Lower leg skin (tissue), 3 donors: ENCODE measurements at regions not wholly inside any gene's neighbourhood (a gene's known extent, or its start where the extent isn't known, plus 50 kb on each side); places are given as distances from the start of the nearest gene placed in this dataset.

Experiments
- CTCF ChIP-seq, 3 donors: fragments of 450-650 bp; IDR thresholded peaks; one replicate each; pipeline ENCODE4 v1.5.1; 2016; ENCODE audit warnings: antibody characterized with exemption in 3 of 3, mild to moderate bottlenecking in 3 of 3, moderate library complexity in 2 of 3
- POLR2A ChIP-seq, 2 donors: fragments of 450-650 bp; IDR thresholded peaks; one replicate each; pipeline ENCODE4 v1.6.1; 2016 to 2017; ENCODE audit warnings: antibody characterized with exemption in 2 of 2, mild to moderate bottlenecking in 1 of 2, moderate library complexity in 1 of 2

- TF ChIP-seq POLR2A (IDR thresholded peaks at IDR 0.05) (no peak), CTCF (IDR thresholded peaks at IDR 0.05) (no peak)
These were observed 178.0 kb downstream of the MDFIC start for GRCh38 chr7:115099906-115100305.
